Ovary (tissue), 3 donors: ENCODE measurements at regions not wholly inside any gene's neighbourhood (a gene's known extent, or its start where the extent isn't known, plus 50 kb on each side); places are given as distances from the start of the nearest gene placed in this dataset.

Experiments
- CTCF ChIP-seq, 3 donors: fragments of 450-650 bp in 2 of 3; fragments of 200-600 bp in 1 of 3; IDR thresholded peaks; one replicate each; pipeline versions ENCODE4 v1.5.1 to v1.8.0; 2016 to 2022; ENCODE audit warnings: antibody characterized with exemption in 3 of 3, mild to moderate bottlenecking in 1 of 3
- EP300 ChIP-seq: sonication (generic); formaldehyde crosslinking; IDR thresholded peaks from one replicate; pipeline ENCODE4 v1.6.1; 2017; ENCODE audit warnings: antibody characterized with exemption
- donor health status: DM: no; HTN: no; CAD: no.

GRCh38 chr1:187952446-187952845 is 1123.7 kb downstream of the PLA2G4A start:
- TF ChIP-seq CTCF (IDR thresholded peaks at IDR 0.05) = no peak
- TF ChIP-seq EP300 = no peak
